Fibroblast of pulmonary artery (primary cell): ENCODE measurements at regions not wholly inside any gene's neighbourhood (a gene's known extent, or its start where the extent isn't known, plus 50 kb on each side); places are given as distances from the start of the nearest gene placed in this dataset.

Experiments used
- DNase-seq: peaks from one replicate; pipeline ENCODE4 v3.0.0-alpha.2; 2010; ENCODE audit warnings: low read depth
- H3K4me3 ChIP-seq: replicated peaks from 2 replicates; pipeline ENCODE4 v1.5.1; 2011; ENCODE audit warnings: low read depth, mild to moderate bottlenecking, control low read depth, low read length, moderate library complexity
- TF ChIP-seq, protein P1 (sequence below): IDR thresholded peaks from 2 replicates; pipeline ENCODE4 v1.5.1; 2011; ENCODE audit warnings: mild to moderate bottlenecking, control low read depth, low read length, inconsistent platforms; ENCODE audit errors: missing control alignments

DNA sequence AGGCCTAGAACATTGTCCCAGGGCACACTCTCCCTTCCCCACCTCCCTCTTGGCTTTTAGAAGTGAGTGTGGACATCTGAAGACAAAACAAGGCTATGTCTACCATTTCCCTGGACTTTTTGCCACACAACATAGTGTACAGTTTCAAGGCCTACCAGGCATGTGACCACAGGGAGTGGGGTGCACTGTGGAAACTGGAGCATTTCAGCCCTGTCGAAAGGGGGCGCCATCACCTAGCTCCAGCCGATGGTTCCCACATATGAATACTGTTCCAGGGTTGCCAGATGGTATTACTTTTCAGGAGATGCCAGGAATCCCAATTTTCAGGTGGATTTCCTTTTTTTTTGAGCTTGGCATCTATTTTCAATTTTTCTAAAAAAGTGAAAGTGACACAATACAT lies 140.7 kb downstream of the KATNIP start:
- peak; percentile 30 for DNase-seq
- no peak overlapping the region for H3K4me3 ChIP-seq
- TF ChIP-seq, protein P1, sequence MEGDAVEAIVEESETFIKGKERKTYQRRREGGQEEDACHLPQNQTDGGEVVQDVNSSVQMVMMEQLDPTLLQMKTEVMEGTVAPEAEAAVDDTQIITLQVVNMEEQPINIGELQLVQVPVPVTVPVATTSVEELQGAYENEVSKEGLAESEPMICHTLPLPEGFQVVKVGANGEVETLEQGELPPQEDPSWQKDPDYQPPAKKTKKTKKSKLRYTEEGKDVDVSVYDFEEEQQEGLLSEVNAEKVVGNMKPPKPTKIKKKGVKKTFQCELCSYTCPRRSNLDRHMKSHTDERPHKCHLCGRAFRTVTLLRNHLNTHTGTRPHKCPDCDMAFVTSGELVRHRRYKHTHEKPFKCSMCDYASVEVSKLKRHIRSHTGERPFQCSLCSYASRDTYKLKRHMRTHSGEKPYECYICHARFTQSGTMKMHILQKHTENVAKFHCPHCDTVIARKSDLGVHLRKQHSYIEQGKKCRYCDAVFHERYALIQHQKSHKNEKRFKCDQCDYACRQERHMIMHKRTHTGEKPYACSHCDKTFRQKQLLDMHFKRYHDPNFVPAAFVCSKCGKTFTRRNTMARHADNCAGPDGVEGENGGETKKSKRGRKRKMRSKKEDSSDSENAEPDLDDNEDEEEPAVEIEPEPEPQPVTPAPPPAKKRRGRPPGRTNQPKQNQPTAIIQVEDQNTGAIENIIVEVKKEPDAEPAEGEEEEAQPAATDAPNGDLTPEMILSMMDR, result peak; percentile 63

DNA sequence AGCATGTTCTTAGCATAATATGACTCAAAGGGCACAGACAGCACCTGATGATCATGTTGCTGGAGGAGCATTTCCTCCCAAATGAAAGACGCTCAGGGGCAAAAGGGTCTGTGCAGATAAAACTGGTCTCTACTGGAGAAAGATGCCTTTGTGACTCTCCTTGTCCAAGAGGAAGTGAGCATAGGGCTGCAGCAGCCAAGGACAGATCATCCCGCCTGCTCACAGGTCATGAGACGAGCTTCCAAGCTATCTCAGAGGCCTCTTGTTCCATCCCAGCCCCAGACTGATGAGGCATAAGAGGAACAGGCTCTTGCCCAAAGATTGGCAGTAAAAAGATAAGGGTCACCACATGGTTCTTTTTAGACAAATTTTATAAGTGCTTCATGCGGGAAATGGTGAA lies 141.8 kb downstream of the KATNIP start:
- DNase-seq, result no peak
- no peak overlapping the region for H3K4me3 ChIP-seq
- TF ChIP-seq, protein P1, result no peak

DNA sequence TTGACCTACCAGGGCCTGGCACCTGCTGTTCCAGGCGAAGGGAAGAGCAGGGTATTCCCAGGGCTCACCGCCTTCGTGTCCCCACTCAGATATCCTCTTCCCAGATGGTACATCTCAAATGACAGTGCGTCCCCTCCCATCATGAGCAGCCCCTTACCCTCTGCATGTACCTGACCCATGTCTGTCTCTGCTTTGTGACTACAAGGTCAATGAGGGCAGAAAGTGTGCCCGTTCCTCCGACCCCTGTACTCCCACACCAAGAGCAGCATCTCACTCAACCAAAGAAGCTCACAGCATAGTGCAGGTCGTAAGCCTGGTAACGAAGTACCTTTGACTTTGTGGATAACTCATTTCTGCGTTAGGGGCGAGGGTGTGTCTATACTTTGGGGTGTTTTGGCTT lies 142.6 kb downstream of the KATNIP start:
- DNase-seq, result no peak
- TF ChIP-seq, protein P1, result no peak
- no peak overlapping the region for H3K4me3 ChIP-seq

DNA sequence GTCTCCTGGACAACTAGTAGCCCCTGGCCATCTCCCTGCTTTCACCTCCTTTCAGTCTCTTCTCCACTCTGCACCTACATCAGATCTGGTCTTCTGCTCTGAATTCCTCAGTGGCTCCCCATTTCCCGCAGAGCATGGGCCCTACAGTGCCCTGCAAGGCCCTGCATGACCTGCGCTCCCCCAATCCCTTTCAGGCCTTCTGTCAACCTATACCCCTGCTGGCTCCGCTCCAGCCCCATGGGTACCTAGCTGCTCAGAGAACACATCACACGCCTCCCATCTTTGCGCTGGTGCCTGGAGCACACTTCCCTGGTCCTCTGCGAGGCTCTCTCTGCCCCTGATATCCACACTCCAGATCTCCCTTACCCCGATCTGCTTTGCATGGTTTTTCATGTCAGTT lies 145.2 kb downstream of the KATNIP start:
- DNase-seq, result no peak

DNA sequence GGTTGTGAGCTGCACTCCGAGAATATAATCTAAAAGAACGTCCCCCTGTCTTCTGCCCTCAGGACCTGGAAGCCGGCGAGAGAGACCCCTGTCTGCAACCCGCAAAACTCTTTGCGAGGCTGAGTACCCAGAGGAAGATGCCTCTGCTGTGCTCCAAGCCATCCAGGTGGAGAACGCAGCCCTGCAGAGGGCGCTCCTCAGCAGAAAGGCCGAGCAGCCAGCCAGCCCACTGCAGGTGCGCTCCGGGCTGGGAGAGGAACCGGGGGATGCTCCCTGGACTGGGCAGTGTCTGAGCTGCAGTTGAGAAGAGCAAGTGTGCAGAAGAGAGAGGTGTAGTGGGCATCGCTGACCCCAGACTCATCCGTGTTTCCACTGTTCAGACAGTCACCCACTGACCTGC lies 148.3 kb downstream of the KATNIP start:
- no peak for DNase-seq
- TF ChIP-seq, protein P1, result peak; percentile 40

More for the DNA sequence above, 145.2 kb downstream of the KATNIP start:
- no peak overlapping the region for H3K4me3 ChIP-seq
- TF ChIP-seq, protein P1, result no peak

DNA sequence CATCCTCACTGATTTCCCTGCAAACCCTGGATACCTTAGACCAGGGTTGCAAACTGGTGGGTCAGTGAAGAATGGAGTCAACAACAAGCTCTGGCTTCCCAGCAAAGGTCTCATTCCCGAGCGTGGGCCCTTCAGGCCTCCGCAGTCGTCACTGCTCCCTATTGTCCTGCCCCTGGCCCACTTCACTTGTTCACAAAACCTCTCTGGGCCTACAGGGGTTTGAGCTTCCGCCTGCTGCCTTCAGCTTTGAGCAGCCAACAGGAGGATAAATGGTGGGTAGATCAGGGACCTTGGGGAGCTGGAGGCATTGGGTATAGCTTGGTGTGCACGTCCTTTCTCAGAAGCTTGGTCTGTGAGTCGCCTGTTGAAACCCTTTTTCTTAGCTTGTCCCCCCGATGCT lies 148.8 kb downstream of the KATNIP start:
- H3K4me3 ChIP-seq, result no peak overlapping the region
- DNase-seq, result no peak
- TF ChIP-seq, protein P1, result no peak

More for the DNA sequence above, 148.3 kb downstream of the KATNIP start:
- H3K4me3 ChIP-seq, result no peak overlapping the region

DNA sequence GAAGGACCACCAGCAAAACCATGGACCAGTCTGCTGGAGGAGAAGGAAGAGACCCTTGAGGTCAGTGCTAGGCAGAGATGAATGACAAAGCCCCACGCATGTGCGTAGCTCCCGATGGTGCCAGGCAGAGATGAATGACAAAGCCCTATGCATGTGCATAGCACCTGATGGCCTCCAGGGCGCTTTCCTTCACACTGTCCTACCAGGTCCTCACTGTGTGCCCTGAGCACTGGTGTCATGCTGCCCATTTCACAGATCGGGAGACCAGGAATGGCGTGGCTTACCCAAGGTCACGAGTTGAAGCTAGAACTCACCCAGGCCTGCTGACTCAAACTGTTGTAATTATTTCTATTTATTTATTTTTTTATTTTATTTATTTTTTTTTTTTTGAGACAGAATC lies 149.6 kb downstream of the KATNIP start:
- no peak overlapping the region for H3K4me3 ChIP-seq
- TF ChIP-seq, protein P1, result no peak
- no peak for DNase-seq
